OCI-LY1 (cell line): ENCODE measurements at regions not wholly inside any gene's neighbourhood (a gene's known extent, or its start where the extent isn't known, plus 50 kb on each side); places are given as distances from the start of the nearest gene placed in this dataset.

Experiments used
- H2AFZ ChIP-seq: fragments of 200-600 bp; sonication (generic), shearing (Covaris generic); 2 replicates; pipeline ENCODE4 v1.6.0; 2014; ENCODE audit warnings: antibody characterized with exemption, mild to moderate bottlenecking, low read length
- H3F3A ChIP-seq: fragments of 200-600 bp; sonication (generic), shearing (Covaris generic); 2 replicates; pipeline ENCODE4 v1.6.0; 2014; ENCODE audit warnings: mild to moderate bottlenecking, antibody characterized with exemption, low read length, moderate library complexity; ENCODE audit not compliant: insufficient read depth
- H3K27ac ChIP-seq: fragments of 200-600 bp; sonication (generic); 2 replicates; pipeline ENCODE4 v1.5.1; 2014; ENCODE audit warnings: low read length, mixed run types, mild to moderate bottlenecking, low read depth; ENCODE audit not compliant: poor library complexity, severe bottlenecking
- H3K27me3 ChIP-seq: fragments of 200-600 bp; sonication (generic); 2 replicates; pipeline ENCODE4 v1.6.0; 2014; ENCODE audit warnings: antibody characterized with exemption, mild to moderate bottlenecking, low read length, moderate library complexity; ENCODE audit not compliant: insufficient read depth
- H3K36me3 ChIP-seq: fragments of 200-600 bp; sonication (generic); 2 replicates; pipeline ENCODE4 v1.6.1; 2014; ENCODE audit warnings: mild to moderate bottlenecking, antibody characterized with exemption, low read length, moderate library complexity, mixed read lengths; ENCODE audit not compliant: insufficient read depth
- H3K4me1 ChIP-seq: fragments of 200-600 bp; sonication (generic); 2 replicates; pipeline ENCODE4 v1.5.1; 2014; ENCODE audit warnings: mild to moderate bottlenecking, low read length, moderate library complexity; ENCODE audit not compliant: insufficient read depth, severe bottlenecking
- H3K4me2 ChIP-seq: fragments of 200-600 bp; sonication (generic), shearing (Covaris generic); 2 replicates; pipeline ENCODE4 v1.6.1; 2014; ENCODE audit warnings: low read length
- H3K4me3 ChIP-seq: fragments of 200-600 bp; sonication (generic); 2 replicates; pipeline ENCODE4 v1.5.1; 2014; ENCODE audit warnings: low read length, low read depth, mild to moderate bottlenecking, mixed read lengths; ENCODE audit not compliant: poor library complexity, severe bottlenecking
- H3K79me2 ChIP-seq: fragments of 200-600 bp; shearing (Covaris generic); 2 replicates; pipeline ENCODE4 v1.6.1; 2016; ENCODE audit warnings: mixed run types, low read length, mixed read lengths; ENCODE audit not compliant: insufficient read depth
- H3K9ac ChIP-seq: fragments of 200-600 bp; sonication (generic), shearing (Covaris generic); 2 replicates; pipeline ENCODE4 v1.6.1; 2014; ENCODE audit warnings: mild to moderate bottlenecking, low read length, mixed read lengths
- H3K9me2 ChIP-seq: fragments of 200-600 bp; sonication (generic), shearing (Covaris generic); 2 replicates; pipeline ENCODE4 v1.6.1; 2014; ENCODE audit warnings: low read depth, mild to moderate bottlenecking, low read length, mixed read lengths
- H3K9me3 ChIP-seq: fragments of 200-600 bp; shearing (Covaris generic); 2 replicates; pipeline ENCODE4 v1.6.1; 2014; ENCODE audit warnings: low read length, mixed read lengths
- H4K20me1 ChIP-seq: fragments of 200-600 bp; sonication (generic), shearing (Covaris generic); 2 replicates; pipeline ENCODE4 v1.6.0; 2016; ENCODE audit warnings: mild to moderate bottlenecking, low read length; ENCODE audit not compliant: insufficient read depth
- CTCF ChIP-seq: fragments of 200-600 bp; sonication (generic), shearing (Covaris generic); IDR thresholded peaks from 2 replicates; pipeline ENCODE4 v1.5.1; 2017; ENCODE audit warnings: mild to moderate bottlenecking, antibody characterized with exemption, low read length, moderate library complexity, mixed read lengths
- EZH2 ChIP-seq: fragments of 200-600 bp; sonication (generic), shearing (Covaris generic); IDR thresholded peaks from 2 replicates; pipeline ENCODE4 v1.8.0; 2017; ENCODE audit warnings: borderline replicate concordance, mixed run types, mild to moderate bottlenecking, antibody characterized with exemption, low read length, moderate library complexity, mixed read lengths

- H2AFZ ChIP-seq = no peak overlapping the region
- no peaks in the 10 kb centered on the region for H3K79me2 ChIP-seq
- no peaks in the 10 kb centered on the region for H3K27me3 ChIP-seq
- H4K20me1 ChIP-seq = no peaks in the 10 kb centered on the region
- H3K36me3 ChIP-seq = no peaks in the 10 kb centered on the region
- H3K4me3 ChIP-seq = no peak overlapping the region
- TF ChIP-seq EZH2 (no peak), CTCF (no peak)
- H3K27ac ChIP-seq = no peak overlapping the region
- H3K9me2 ChIP-seq = no peaks in the 10 kb centered on the region
- H3K4me1 ChIP-seq = no peaks in the 10 kb centered on the region
- H3K9ac ChIP-seq = no peak overlapping the region
- no peaks in the 10 kb centered on the region for H3F3A ChIP-seq
- no peaks in the 10 kb centered on the region for H3K9me3 ChIP-seq
- H3K4me2 ChIP-seq = no peak overlapping the region
Observed at GRCh38 chr14:56884617-56885016, 74.3 kb upstream of the OTX2 start.

- no peak overlapping the region for H2AFZ ChIP-seq
- no peaks in the 10 kb centered on the region for H3K4me1 ChIP-seq
- no peaks in the 10 kb centered on the region for H3K9me3 ChIP-seq
- no peaks in the 10 kb centered on the region for H3K36me3 ChIP-seq
- H3K27ac ChIP-seq = no peak overlapping the region
- H3K4me3 ChIP-seq = no peak overlapping the region
- no peak overlapping the region for H3K4me2 ChIP-seq
- H3K27me3 ChIP-seq = no peaks in the 10 kb centered on the region
- no peak for TF ChIP-seq CTCF
- no peaks in the 10 kb centered on the region for H3F3A ChIP-seq
- no peaks in the 10 kb centered on the region for H4K20me1 ChIP-seq
- H3K9ac ChIP-seq = no peak overlapping the region
- H3K9me2 ChIP-seq = no peaks in the 10 kb centered on the region
- H3K79me2 ChIP-seq = no peaks in the 10 kb centered on the region
Observed at GRCh38 chr14:56881181-56881580, 70.9 kb upstream of the OTX2 start.

- Histone ChIP-seq H3K27ac (no peak overlapping the region), H3K9me3 (no peaks in the 10 kb centered on the region), H3K27me3 (no peaks in the 10 kb centered on the region), H3F3A (no peaks in the 10 kb centered on the region), H4K20me1 (no peaks in the 10 kb centered on the region), H3K4me2 (no peak overlapping the region), H3K79me2 (no peaks in the 10 kb centered on the region), H3K9ac (no peak overlapping the region), H2AFZ (no peak overlapping the region), H3K4me1 (no peaks in the 10 kb centered on the region), H3K9me2 (no peaks in the 10 kb centered on the region), H3K36me3 (no peaks in the 10 kb centered on the region), H3K4me3 (no peak overlapping the region)
- TF ChIP-seq EZH2 (no peak), CTCF (no peak)
Observed at GRCh38 chr14:56878766-56879165, 68.5 kb upstream of the OTX2 start.
